ENCODE measurements at regions not wholly inside any gene's neighbourhood (a gene's known extent, or its start where the extent isn't known, plus 50 kb on each side); places are given as distances from the start of the nearest gene placed in this dataset.

DNA sequence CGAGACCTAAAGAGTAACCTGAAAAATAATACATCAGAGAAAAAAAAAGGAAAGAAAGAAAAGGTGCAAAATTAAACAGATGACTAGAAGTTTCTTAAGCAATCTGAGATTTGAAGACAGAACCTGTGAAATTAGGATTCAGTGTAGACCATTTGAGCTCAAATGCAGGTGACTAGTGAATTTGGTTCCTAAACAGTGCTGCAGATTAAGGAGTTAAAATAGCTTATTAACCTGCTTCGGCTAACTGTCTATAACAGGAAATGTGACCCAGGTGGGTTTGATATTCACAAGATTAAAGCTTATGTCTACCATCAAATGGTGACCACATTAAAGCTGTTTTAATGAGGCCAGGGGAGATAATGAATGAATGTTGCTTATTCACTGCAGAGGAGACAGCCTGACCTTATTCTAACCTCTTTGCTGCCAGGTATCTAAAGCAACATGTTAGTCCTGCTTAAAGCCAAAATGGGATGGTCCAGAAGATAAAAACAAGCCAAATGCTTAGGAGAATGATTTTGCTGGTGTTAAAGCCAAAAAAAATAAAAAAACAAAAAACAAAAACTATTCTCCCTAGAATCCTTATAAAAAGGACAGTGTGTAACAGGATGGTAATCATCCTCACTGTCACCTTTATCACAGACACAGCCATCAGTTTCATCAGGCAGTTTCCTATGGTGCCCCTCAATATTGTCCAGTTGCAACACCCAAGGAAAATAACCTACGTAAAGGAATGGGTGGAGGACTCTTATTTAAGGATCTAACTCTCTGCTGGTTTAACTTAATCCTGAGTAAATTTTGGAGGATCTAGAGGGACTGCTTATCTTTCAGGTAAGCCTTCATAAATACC lies 769.0 kb upstream of the ZEB2 start:
- DNase-seq (ENCODE audit: low spot score) = no peak
- no peak overlapping the region for H3K27ac ChIP-seq
- CTCF ChIA-PET = interaction anchor here (0.7 to 0.8 kb wide), 2 partner anchors 22 to 429 kb away, joined by 5 to 8 read pairs; no protein-coding TSS in a partner anchor
- POLR2A ChIA-PET (ENCODE audit: low non-redundant PET) = no interaction called here
- TF ChIP-seq, protein P1, sequence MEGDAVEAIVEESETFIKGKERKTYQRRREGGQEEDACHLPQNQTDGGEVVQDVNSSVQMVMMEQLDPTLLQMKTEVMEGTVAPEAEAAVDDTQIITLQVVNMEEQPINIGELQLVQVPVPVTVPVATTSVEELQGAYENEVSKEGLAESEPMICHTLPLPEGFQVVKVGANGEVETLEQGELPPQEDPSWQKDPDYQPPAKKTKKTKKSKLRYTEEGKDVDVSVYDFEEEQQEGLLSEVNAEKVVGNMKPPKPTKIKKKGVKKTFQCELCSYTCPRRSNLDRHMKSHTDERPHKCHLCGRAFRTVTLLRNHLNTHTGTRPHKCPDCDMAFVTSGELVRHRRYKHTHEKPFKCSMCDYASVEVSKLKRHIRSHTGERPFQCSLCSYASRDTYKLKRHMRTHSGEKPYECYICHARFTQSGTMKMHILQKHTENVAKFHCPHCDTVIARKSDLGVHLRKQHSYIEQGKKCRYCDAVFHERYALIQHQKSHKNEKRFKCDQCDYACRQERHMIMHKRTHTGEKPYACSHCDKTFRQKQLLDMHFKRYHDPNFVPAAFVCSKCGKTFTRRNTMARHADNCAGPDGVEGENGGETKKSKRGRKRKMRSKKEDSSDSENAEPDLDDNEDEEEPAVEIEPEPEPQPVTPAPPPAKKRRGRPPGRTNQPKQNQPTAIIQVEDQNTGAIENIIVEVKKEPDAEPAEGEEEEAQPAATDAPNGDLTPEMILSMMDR (conservative IDR thresholded peaks at IDR 0.05; ENCODE audit: low read depth) = no peak

DNA sequence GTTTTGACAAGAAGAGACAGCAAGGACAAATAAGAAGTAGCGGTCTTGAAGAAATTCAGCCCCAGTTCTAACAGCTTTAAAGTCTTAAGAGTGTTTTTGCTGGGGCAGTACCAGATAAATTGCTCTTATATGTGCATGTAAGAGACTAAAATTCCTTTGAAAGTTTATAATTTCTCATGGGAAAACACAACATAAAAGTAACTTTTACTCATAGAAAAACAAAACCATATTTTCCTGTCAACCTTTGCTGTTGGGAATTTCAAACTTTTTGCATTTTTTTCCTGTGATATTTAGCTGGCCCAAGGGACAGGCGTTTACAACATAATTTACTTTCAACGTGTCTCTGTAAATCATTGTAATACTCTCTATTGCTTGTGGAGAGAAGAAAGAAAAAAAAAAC lies 767.8 kb upstream of the ZEB2 start:
- POLR2A ChIA-PET (ENCODE audit: low non-redundant PET) = no interaction called here
- CTCF ChIA-PET = interaction anchor here (0.7 to 0.8 kb wide), 2 partner anchors 17 to 21 kb away, joined by 3 to 5 read pairs; no protein-coding TSS in a partner anchor

DNA sequence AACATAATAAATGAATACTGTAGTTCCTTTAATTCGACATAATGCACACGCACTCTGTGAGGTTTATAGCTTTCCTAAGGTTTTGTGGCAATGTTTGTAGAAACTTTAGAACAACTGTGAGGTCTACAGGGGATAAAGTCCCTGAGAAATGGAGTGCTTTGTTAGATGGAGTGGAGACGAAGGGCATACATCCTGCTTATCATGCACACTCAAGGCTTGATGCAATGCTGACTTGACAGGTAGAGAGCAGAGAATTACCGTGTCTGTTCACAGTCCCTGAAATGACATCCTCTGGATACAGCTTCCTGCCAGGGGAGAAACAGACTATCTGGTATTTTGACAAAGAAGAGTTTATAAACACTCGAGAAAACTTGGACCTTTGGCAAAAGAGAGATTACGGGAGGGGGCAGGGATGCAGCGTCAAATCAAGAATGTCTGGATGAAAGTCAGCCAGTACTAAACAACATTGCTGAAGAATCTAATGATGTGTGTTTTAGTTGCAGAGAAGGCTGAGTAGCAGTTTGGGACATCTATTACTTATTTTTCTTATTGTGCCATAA lies 766.9 kb upstream of the ZEB2 start:
- CTCF ChIA-PET = no interaction called here
- TF ChIP-seq, protein P1 (conservative IDR thresholded peaks at IDR 0.05; ENCODE audit: low read depth) = no peak
- H3K27ac ChIP-seq = no peak overlapping the region
- DNase-seq (ENCODE audit: low spot score) = no peak
- POLR2A ChIA-PET (ENCODE audit: low non-redundant PET) = no interaction called here

More for the DNA sequence above, 767.8 kb upstream of the ZEB2 start:
- no peak for DNase-seq (ENCODE audit: low spot score)
- TF ChIP-seq, protein P1 (conservative IDR thresholded peaks at IDR 0.05; ENCODE audit: low read depth) = no peak
- H3K27ac ChIP-seq = no peak overlapping the region

DNA sequence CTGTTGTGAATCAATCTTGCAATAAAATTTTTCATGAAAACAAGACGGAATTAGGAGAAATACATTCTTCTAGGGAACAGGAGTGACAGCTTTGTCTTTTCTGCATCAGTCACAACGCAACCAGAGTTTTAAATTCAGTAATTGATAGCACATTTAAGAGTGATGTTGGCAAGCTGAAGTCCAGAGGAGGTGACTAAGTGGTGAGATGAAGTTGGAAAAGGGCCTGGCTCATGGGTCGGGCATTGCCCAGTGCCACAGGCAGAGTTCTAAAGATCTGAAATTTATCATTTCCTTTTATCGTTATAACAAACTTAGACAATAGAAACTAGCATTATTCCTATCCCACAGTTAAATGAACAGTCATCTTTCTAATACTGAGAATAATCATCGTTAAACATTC lies 764.6 kb upstream of the ZEB2 start:
- TF ChIP-seq, protein P1 (conservative IDR thresholded peaks at IDR 0.05; ENCODE audit: low read depth) = no peak
- CTCF ChIA-PET = no interaction called here
- H3K27ac ChIP-seq = no peak overlapping the region
- no peak for DNase-seq (ENCODE audit: low spot score)
- POLR2A ChIA-PET (ENCODE audit: low non-redundant PET) = no interaction called here

DNA sequence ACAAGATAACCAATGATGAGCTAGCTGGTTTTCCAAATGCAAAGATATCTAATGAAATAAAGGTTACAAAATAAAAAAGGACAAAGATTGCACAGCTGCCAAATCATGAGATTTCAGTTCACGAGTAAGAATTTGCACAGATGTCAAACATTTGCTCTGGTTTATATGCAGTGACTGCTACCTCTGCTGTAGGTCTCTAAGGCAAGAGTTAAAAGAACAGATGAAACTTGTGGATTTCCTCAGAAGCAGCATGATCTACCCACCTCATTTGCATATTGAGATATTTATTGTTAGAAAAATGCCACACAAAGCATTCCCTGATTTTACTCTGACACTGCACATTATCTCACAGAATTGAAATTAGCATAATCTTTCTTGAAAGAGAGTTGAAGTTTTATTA lies 763.2 kb upstream of the ZEB2 start:
- no peak overlapping the region for H3K27ac ChIP-seq
- POLR2A ChIA-PET (ENCODE audit: low non-redundant PET) = no interaction called here
- TF ChIP-seq, protein P1 (conservative IDR thresholded peaks at IDR 0.05; ENCODE audit: low read depth) = no peak
- CTCF ChIA-PET = no interaction called here
- no peak for DNase-seq (ENCODE audit: low spot score)

DNA sequence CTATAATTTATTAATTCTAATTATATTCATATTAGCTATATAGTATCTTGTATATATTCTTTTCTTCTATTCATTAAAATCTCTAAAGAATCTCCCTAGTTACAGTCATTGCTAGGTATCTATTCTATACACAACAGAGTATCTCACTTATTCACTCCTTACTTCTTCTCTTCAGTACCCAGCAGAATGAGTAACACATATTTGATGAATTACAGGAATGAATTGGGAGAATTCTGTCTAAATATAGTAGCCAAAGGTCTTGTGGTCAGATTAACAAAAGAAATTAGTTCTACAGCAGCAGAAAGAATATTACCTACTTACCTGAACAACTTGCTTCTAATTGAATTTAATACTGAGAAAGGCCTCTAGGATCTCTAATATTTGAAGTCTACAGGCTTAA lies 758.0 kb upstream of the ZEB2 start:
- H3K27ac ChIP-seq = no peak overlapping the region
- ChIA-PET CTCF (no interaction called here), POLR2A (ENCODE audit: low non-redundant PET) (no interaction called here)
- no peak for DNase-seq (ENCODE audit: low spot score)
- TF ChIP-seq, protein P1 (conservative IDR thresholded peaks at IDR 0.05; ENCODE audit: low read depth) = no peak
